Stimulated activated CD8-positive, alpha-beta memory T cell treated with anti-CD3 and anti-CD28 coated beads, Interleukin-4, amount 100 ng/mL, for 48 hours (primary cell): ENCODE measurements at regions not wholly inside any gene's neighbourhood (a gene's known extent, or its start where the extent isn't known, plus 50 kb on each side); places are given as distances from the start of the nearest gene placed in this dataset.

ENCODE experiments used
- DNase-seq: peaks from one replicate; pipeline ENCODE4 v3.0.0-alpha.2; 2020

DNA sequence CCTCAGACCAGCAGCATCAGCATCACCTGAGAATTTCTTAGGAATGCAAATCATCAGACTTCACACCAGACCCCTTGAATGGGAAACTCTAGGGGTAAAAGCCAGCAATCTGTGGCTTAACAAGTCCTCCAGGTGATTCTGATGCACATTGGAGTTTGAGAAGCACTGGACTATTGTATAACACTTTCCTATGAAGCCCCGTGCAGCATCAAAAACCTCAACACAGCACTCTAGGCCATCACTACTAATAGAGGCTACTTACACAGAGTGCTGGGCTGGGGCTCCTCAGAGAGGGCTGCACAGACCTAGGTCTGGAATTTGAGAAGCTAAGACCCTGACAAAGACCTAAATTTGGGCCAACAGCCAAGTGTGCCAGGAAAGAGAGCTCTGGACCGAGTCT is 95.7 kb upstream of the ARAP3 start:
- DNase-seq, result no peak

DNA sequence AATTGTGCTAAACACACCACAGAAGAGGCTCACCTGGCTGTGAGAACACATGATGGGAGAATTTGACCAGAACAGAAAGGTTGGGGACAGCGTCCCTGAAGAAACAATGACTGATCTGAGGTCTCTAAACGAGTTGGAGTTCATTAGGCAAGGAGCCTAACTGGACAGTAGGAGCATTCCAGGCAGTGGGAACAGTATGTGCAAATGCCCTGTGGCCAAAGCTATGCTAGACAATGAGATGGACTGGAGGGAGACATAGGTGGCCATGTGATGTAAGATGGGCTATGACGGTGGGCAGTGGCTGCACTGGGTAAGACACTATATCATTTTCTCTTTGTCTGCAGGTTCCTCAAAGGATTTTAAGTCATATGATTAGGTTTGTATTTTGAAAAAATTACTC is 95.1 kb upstream of the ARAP3 start:
- no peak for DNase-seq

DNA sequence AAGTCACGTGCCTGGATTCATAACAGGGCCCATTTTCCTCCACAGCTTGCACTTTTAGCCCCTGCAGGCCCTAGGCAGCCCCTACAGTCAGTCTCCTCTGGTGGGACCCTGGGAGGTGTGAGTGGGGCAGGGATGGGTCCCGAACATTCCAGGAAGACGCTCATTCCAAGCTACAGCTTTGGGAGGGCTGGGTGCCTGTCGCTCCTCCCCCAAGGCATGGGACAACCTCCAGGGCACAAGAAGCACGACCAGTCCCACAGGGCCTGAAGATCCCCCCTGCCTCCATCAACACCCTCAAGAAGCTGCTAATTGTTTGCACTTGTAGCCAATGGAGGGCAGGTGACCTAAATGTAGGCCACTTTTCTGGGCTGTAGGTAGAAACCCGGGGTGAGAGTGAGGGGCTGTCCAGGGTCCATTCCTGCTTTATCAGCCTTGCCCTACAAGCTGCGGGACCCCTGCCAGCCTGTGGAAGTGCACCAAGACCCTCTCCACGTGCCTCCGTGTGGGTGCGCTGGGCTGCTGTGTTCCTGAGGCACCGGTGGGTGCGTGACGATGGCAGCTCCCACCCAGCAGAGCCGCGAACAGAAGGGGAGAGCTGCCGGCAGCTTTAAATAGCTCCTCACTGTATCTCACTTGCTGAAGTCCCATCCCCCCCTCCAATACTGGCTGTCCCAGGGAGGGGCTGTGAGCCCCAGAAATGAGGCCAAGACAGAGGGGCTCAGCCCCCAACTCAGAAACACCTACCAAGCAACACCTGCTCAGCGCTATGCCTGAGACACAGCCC is 91.9 kb upstream of the ARAP3 start:
- DNase-seq, result no peak

DNA sequence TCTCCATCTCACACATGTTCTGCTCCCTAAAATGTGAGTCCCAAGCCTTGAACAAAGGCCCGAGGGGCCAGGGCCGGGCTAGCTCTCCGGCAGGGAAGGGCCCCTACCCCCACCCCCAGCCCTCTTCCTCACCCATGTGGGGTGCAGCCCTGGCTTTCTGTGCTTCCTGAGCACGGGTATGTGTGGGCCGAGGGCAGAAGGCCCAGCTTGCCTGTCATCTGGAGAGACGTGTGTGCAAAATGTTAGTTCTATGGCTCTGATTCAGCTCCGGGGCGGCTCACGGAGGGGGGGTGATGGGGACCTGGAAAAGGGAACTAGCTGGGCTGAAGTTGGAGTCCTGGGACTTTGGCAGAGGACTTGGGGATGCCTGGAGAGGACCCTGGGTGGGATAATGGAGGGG is 90.3 kb upstream of the ARAP3 start:
- no peak for DNase-seq

DNA sequence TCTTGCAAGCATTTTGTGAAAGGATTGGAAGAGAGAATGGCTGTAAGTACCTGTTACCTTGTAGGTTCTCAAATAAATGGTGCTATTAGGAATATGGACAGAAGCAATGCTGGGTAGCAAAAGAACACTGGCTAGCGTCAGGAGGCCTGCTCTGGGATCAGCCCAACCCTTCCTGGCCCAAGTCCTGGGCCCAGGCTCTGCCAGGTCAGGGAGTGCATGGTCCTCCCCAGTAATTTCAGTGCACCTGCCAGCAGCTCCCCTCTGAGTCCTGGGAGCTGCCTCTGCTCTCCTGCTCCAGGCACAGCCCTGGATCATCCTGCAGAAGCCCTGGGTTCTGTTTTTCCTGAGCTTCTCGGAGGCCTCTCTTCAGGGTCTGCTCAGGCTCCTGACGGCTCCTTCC is 89.5 kb upstream of the ARAP3 start:
- DNase-seq, result no peak

DNA sequence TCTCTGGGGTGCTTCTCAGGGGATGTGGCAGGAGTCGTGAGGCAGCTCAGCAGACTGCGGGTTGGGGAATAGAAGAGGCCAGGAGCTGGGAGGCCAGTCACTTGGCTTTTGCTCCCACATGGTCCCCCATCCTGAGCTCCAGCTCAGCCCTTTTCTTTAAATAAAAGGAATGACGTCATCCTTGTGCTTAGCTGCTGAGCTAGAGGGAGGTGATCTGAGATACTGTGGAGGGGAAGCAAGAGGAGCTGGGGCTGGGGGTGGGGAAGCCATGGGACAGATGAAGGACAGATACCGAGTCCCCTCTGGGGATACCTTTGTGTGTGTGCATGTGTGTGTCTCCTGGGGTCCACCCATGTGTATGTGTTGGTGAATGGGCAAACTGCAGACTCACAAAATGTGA is 89.0 kb upstream of the ARAP3 start:
- no peak for DNase-seq

DNA sequence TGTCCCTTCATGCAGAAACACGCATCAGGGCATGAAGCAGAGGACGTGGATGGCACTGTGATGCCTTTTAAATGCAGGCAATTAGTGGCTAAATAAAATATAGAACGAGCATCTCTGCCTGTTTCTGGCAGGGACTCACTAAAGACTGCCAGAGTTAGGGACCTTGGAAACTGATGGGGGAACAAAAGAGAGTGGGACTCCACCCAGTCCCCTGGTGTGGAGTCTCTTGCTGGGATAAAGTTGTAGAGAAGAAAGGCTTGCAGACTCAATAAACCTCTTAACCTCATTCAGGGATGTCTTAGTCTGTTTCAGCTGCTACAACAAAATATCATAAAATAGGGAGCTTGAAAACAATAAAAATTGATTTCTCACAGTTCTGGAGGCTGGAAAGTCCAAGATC is 87.6 kb upstream of the ARAP3 start:
- DNase-seq, result no peak

DNA sequence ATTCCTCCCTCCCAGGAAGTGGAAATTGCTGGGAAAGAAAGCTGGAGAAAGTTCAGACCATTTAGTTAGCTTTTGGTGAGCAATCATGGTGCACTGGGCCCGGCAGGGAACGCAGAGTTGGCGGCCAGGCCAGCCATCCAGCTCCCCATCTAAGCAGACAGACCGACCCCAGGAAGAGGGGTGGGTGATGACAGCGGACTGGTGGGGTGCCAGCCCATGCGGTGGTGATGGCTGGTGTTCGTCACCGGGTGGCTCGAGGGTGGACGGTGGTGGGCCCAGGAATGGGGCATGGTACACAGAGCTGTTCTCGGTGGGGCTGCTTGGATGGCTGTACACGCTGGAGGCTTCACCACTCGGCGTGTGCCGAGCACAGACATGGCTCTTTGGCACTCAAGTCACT is 85.6 kb upstream of the ARAP3 start:
- no peak for DNase-seq

DNA sequence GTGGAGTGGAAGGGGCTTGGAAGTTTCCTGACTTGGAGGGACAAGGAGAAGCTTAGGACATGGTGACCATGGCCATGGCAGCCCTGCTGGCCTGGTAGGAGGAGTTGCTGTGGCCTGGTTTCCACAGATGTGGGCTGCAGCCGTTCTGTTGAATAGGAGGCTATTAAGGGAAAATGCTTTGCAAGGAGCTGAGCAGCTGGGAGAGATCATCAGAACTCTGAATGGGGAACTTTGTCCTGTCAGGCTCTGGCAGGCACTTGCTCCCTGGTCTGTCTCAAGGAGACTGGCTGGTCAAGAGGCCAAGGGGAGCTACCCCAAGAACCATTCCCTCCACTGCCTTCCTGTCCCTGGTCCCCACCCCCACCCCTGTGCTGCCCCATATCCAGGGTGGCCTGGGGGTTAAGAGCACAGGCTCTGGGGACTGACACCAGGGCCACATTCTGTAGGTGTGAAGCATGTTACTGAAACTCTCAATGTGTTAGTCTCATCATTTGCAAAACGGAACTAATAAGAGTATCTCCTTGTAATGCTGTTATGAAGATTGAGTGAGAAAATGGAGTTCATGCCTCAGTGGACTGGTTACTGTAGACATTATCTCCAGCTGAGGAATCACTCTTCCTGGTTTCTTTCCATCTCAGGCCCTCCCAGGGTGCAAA is 84.0 kb upstream of the ARAP3 start:
- DNase-seq, result no peak

DNA sequence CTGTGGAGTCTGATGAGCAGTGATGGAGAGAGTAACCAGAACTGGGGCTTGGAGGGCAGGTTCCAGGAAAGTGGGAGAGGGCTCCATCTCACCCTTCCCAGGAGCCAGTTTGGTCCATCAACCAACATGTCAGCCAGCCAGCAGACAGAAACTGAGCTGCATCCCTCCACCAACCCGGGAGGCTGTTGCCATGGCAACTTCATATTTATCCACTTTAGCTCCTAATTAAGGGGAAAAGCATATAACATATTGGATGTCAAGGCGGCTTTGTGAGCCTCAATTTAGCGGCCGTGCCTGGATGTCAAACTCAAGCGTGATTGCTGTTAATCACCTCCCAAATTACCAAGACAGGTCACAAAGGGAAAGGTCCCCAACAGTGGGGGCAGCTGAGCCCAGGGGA is 81.5 kb upstream of the ARAP3 start:
- no peak for DNase-seq

DNA sequence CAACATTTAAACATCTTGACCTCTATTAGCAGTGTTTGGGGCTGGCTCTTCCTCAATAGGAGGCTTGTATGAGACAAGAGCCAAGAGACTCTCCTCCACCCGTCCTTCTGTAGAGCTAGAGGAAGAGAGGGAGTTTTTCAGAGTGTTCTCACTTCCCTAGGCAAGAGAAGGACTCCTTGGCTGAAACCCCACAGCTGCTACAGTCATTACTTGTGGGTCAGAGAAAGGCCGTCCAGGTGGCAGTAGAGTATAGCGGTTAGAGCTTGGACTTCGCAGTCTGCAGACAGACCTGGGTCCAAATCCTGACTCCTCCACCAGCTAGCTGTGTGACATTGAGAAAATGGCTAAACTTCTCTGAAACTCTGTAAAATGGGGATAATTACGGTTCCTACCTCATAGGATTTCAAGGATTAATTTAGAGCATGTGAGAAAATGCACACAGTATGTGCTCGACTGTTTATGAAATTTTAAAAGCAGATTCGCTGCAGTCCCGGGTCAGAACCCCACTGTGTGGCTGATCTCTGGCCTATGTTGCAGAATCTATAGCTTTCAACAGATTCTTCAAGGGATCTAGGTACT is 80.8 kb upstream of the ARAP3 start:
- DNase-seq, result no peak

DNA sequence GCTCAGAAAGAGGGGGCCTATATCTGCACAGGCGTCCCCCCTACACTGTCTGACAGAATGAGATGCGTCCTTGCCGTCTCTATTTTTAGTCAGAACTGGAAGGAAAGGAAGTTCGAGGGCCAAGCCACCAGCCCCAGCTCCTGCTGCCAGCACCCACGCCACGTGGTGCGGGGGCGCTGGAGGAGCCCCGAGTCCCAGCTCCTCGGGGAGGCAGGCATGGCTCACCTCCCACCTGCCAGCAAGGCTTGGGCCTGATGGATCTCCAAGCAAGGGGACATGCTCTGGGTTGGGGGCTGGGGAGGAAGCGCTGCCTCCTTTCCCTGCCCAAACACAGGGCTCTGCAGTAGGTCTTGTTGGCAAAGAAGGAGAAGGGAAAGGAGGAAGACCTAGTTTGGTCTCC is 80.3 kb upstream of the ARAP3 start:
- DNase-seq, result no peak

DNA sequence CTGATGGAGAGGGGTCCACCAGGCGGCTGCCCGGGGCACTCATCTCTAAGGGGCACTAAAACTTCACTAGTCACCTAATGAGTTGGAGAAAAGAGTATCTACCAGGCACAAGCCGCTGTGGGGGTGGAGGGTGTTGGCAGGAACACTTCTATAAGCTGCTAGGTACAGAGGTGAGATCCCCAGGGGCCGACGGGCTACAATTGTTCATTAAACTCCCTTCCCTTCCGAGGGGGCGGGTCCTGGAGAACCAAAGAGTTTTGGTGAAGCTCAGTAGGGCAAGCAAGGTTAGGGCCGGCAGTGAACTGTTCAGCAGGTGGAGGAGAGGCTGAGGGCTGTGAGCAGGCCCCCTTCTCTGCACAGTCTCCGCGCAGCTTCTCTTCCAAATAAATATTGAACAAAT is 78.7 kb upstream of the ARAP3 start:
- no peak for DNase-seq

DNA sequence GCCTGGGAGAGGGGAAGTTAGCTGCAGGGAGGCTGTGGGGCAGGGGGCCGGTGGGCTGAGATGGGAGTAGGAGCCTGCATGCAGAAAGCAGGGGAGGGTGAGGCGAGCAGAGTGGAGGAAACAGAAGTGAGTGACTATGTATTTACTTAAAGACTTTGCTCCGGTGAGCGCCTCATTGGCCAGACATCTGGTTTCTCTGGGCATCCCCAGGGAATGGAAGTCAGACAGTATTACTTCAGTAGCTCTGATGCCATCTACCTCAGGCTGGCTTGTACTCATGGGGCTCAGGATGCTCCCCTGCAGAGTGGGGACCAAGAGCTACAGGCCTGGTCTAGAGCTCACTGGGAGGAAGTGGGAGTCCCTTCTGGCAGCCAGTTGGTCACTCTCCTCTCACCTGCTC is 78.2 kb upstream of the ARAP3 start:
- DNase-seq, result no peak

DNA sequence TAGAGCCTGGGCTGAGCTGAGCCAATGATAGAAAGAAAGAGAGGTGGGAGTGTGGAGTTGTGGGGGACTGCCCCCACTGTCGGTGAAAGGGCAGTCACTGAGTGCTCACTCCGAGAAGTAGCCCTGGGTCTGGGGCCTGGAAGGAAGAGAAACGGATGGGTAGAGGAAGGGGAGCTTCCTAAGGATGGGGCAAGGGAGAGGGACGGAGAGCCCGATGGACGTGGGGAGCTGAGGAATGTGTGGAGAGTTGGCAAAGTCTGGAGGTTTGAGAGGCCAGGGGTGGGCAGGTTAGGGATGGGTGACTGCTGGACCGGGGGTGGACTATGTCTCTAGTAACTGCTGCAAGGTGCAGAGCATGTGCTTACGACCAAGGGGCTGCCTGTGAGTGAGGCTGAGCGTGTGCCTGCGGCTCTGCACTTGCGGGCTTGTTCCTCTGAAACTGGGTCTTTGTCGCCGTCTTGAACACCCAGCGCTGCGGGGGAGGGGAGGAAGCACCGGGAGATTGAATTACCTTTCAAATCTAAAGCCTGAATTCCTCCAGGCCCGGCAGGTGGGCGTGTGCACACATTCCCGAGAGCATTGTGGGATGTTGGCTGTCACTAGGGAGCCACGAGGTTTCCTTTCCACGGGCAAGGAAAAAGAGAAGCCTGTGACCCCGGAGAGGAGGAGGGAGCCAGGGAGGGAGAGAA is 76.4 kb upstream of the ARAP3 start:
- no peak for DNase-seq

DNA sequence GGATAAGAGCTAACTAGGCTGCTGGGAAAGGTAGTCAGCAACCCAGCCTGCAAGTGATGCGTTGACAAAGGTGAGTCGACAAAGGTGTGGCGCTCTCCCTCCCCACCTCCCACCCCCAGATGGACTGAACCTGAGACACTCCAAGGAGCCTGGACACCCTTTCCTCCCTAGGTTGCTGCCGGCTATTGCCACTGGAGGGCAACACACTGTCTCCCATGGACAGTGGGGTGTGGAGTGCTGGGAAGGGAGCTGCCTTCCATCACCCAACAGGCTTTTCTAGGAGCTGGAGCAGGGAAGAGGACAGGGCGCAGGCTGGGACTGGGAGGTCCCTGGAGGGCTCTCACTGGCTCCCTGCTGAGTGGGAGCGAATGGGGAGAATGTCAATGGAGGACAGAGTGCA is 75.4 kb upstream of the ARAP3 start:
- DNase-seq, result no peak

DNA sequence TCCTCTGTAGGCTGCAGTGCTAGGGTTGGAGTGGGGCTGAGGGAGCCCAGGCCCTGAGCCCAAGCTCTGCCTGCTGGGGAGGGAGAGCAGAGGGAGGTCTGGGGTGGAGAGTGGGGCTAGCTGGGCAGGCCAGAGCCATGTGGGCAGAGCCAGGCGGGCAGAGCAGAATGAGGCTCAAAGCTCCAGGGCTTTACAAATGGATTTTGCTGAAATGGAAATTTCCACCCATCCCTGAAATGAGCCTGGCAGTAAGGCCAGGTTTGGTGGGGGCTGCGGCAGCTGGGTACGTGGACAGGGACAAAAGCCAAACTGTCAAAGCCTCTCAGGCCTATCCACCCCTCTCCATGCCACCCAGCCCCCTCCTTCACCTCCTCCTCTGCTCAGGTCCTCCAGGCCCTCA is 74.2 kb upstream of the ARAP3 start:
- DNase-seq, result no peak

DNA sequence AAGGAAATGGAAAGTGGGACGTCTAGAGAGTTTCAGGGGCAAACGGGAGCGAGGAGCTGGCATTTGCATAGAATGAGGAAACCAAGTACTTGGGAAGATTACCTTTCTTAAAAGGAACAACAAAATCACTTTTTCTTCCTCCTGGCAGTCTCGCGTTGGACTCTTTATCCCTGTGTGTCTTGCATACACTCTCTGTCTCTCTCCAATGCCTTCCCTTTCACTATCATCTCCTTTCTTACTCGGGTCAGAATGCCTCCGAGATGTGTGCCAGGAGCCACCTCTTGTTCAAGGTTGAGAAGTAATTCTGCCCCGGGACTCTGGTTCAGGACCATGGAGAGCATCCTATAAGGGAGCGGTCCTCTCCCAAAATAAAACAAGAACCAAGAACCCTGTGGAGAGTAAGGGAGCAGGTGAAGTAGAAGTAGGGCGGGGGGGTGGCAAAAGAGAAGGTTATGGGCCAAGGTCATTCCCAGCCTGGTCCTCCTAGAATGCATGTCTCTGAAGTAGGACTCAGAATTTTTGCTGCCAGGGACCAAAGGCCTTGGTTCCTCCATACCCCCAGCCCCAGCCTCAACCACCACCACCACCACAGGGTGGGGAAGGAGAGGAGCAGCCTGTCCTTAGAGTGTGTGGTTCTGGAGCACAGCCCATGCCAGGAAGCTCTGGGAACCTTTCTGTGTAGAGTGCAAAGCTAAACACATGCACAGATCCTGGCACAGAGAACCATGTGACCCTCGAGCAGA is 72.1 kb upstream of the ARAP3 start:
- peak; percentile 37 for DNase-seq

DNA sequence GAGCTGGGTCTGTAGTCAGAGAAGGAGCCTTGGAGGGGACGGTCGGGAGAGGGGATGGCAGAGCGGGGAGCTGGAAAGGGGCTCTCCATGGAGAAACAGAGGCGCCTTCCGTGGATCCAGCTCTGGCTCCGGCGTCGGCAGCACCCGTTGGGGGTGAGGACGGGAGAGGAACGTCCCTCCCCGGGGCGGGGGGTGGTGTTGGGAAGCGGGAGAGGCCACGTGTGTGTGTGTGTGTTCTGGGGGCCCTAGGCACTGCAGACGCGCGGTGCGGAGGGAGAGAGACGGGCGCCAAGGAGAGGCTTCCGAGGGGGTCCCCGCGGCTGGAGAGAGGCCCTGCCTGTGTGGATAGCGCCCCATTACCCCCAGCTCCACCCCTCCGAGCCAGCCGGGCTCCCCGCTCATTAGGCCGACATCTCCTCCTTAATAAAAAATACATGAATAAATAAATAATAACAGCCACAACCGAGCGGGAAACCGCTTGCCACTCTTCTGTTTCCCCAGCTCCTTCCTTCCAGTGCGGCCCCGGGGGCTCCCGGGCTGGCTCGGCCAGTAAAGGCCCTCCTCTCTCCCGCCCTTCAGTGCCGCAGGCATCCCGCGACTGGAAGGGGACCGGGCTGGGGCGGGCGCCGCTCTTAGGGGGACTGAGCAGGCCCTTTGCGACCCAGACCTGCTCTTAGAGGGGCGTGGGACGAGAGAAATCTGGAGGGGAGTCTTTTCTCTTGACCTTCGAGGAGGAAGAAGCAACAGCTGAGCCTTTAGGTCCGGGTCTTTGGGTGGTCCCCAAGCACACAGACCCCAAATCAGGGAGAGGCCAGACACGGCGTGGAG is 71.3 kb upstream of the ARAP3 start:
- DNase-seq, result no peak

DNA sequence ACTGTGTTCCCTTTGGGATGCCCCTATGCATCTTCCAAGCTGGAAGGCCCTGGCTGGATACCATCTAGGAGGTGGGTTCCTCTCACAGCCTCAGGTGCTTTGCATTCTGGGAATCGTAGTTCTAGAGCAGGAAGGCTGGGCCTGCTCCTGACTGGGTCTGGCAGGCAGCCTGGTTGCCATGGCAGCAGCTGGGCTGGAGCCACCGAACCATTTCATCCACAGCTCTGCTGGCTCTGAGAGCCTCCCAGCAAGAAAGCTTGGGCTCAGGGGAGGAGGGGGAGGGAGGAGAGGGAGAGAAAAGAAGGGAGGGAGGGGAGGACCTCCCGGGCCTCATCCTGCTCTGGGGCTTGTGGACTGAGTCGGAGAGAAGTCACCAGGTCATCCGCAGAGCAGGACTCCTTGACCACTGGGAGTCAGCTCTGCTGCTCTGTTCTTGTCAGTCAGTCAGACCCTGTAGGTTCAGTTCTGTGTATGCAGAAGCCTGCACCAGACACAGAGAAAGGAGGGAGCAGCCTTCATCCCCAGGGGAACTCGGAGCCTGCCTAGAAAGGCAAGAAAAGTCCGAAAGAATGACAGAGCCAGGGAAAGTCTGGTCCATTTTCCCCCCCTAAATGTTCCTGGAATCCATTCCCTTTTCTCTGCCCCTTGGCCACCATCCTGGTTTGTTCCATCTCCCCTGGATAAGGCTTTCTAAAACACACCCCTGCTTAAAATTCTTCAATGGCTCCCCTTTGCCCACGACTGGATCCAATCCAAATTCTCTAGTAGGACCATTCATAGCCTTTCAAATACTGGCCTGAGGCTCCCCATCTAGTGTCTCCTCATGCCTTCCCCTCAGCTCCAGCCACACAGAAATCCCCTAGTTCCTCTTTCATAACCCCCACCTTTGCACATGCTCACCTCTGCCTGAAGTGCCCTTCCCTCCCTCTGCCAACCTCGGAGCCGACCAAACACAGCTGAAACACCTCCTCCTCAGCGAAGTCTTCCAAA is 65.4 kb upstream of the ARAP3 start:
- no peak for DNase-seq

DNA sequence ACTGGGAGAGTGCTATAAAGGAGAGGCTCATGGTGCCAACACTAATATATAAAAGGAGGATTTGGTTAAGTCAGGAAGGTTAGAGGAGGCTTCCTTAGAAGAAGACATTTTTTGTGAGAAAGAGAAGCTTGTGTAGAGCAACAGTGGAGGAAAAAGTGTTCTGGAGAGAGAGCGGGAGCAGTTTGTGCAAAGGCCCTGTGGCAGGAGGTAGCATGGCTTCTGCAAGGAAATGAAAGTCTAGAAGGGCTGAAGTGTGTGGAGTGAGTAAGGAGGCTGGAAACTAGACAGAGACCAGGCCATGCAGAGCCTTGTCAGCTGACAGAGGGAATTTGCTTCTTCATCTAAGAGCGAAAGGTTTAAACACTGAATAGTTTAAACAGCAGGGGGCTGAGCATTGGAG is 64.4 kb upstream of the ARAP3 start:
- DNase-seq, result no peak
